OCI-LY3 (cell line): ENCODE measurements at regions not wholly inside any gene's neighbourhood (a gene's known extent, or its start where the extent isn't known, plus 50 kb on each side); places are given as distances from the start of the nearest gene placed in this dataset.

ENCODE experiments used
- EZH2phosphoT487 ChIP-seq: fragments of 200-600 bp; shearing (Covaris generic); IDR thresholded peaks from 2 replicates; pipeline ENCODE4 v1.6.1; 2018; ENCODE audit warnings: antibody characterized with exemption, mixed run types, low read depth
- TF ChIP-seq, protein P1 (sequence below): fragments of 200-600, 300-600 bp; sonication (generic); IDR thresholded peaks from 2 replicates; pipeline ENCODE4 v1.5.1; 2014; ENCODE audit warnings: antibody characterized with exemption, low read length, low read depth

- TF ChIP-seq, protein P1, sequence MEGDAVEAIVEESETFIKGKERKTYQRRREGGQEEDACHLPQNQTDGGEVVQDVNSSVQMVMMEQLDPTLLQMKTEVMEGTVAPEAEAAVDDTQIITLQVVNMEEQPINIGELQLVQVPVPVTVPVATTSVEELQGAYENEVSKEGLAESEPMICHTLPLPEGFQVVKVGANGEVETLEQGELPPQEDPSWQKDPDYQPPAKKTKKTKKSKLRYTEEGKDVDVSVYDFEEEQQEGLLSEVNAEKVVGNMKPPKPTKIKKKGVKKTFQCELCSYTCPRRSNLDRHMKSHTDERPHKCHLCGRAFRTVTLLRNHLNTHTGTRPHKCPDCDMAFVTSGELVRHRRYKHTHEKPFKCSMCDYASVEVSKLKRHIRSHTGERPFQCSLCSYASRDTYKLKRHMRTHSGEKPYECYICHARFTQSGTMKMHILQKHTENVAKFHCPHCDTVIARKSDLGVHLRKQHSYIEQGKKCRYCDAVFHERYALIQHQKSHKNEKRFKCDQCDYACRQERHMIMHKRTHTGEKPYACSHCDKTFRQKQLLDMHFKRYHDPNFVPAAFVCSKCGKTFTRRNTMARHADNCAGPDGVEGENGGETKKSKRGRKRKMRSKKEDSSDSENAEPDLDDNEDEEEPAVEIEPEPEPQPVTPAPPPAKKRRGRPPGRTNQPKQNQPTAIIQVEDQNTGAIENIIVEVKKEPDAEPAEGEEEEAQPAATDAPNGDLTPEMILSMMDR = no peak
- TF ChIP-seq EZH2phosphoT487 = no peak
Measured at GRCh38 chr3:80035021-80035420, 267.2 kb upstream of the ROBO1 start.
